Neural progenitor cell (in vitro differentiated cells): ENCODE measurements at regions not wholly inside any gene's neighbourhood (a gene's known extent, or its start where the extent isn't known, plus 50 kb on each side); places are given as distances from the start of the nearest gene placed in this dataset.

ENCODE experiments used
- DNase-seq: peaks from one replicate; pipeline ENCODE4 v3.0.0-alpha.2; 2016; ENCODE audit warnings: low spot score
- H2AFZ ChIP-seq: fragments of 200-600 bp; sonication (generic); replicated peaks from 2 replicates; pipeline ENCODE4 v1.6.1; 2016; ENCODE audit warnings: antibody characterized with exemption
- H3F3A ChIP-seq: fragments of 200-600 bp; sonication (generic); 2 replicates; pipeline ENCODE4 v1.6.1; 2016; ENCODE audit warnings: antibody characterized with exemption, low read depth
- H3K27ac ChIP-seq: fragments of 200-600 bp; sonication (generic); 2 replicates; pipeline ENCODE4 v1.5.1; 2016; ENCODE audit warnings: mild to moderate bottlenecking
- H3K27me3 ChIP-seq: fragments of 200-600 bp; sonication (generic); 2 replicates; pipeline ENCODE4 v1.6.1; 2016; ENCODE audit warnings: mild to moderate bottlenecking, moderate library complexity
- H3K36me3 ChIP-seq: fragments of 200-600 bp; sonication (generic); 2 replicates; pipeline ENCODE4 v1.5.1; 2016
- H3K4me1 ChIP-seq: fragments of 200-600 bp; sonication (generic); 2 replicates; pipeline ENCODE4 v1.6.1; 2016; ENCODE audit warnings: mixed run types
- H3K4me2 ChIP-seq: fragments of 200-600 bp; sonication (generic); 2 replicates; pipeline ENCODE4 v1.6.1; 2016
- H3K4me3 ChIP-seq: fragments of 200-600 bp; sonication (generic); 2 replicates; pipeline ENCODE4 v1.5.1; 2016
- H3K79me2 ChIP-seq: fragments of 200-600 bp; sonication (generic); 2 replicates; pipeline ENCODE4 v1.6.1; 2016; ENCODE audit warnings: low read depth
- H3K9ac ChIP-seq: fragments of 200-600 bp; sonication (generic); 2 replicates; pipeline ENCODE4 v1.6.1; 2016
- H3K9me3 ChIP-seq: fragments of 200-600 bp; sonication (generic); 2 replicates; pipeline ENCODE4 v1.5.1; 2016; ENCODE audit warnings: low read depth
- H4K20me1 ChIP-seq: fragments of 200-600 bp; sonication (generic); 2 replicates; pipeline ENCODE4 v1.6.1; 2016; ENCODE audit warnings: low read depth
- H3K27ac Mint-ChIP-seq: 3 replicates; pipeline ENCODE4 v1.8.0; 2021; ENCODE audit warnings: mixed read lengths
- H3K27me3 Mint-ChIP-seq: 2 replicates; pipeline ENCODE4 v1.8.0; 2022; ENCODE audit warnings: low read depth, mild to moderate bottlenecking, inconsistent platforms, moderate library complexity, mixed read lengths; ENCODE audit not compliant: insufficient read depth
- H3K36me3 Mint-ChIP-seq: 3 replicates; pipeline ENCODE4 v1.8.0; 2021; ENCODE audit warnings: mixed read lengths
- H3K4me1 Mint-ChIP-seq: 3 replicates; pipeline ENCODE4 v1.8.0; 2021; ENCODE audit warnings: mixed read lengths
- H3K4me3 Mint-ChIP-seq: 3 replicates; pipeline ENCODE4 v1.8.0; 2021; ENCODE audit warnings: mild to moderate bottlenecking, moderate library complexity, mixed read lengths
- H3K9me3 Mint-ChIP-seq: 3 replicates; pipeline ENCODE4 v1.8.0; 2020; ENCODE audit warnings: mixed read lengths
- EZH2 ChIP-seq: fragments of 200-600 bp; sonication (generic); IDR thresholded peaks from 2 replicates; pipeline ENCODE4 v1.6.1; 2017; ENCODE audit warnings: antibody characterized with exemption, mild to moderate bottlenecking, moderate library complexity
- EZH2phosphoT487 ChIP-seq: fragments of 200-600 bp; sonication (generic); IDR thresholded peaks from 2 replicates; pipeline ENCODE4 v1.6.1; 2017; ENCODE audit warnings: antibody characterized with exemption
- TF ChIP-seq, protein P1 (sequence below): fragments of 200-600 bp; sonication (generic); IDR thresholded peaks from 2 replicates; pipeline ENCODE4 v1.5.1; 2017; ENCODE audit warnings: antibody characterized with exemption, mild to moderate bottlenecking

DNA sequence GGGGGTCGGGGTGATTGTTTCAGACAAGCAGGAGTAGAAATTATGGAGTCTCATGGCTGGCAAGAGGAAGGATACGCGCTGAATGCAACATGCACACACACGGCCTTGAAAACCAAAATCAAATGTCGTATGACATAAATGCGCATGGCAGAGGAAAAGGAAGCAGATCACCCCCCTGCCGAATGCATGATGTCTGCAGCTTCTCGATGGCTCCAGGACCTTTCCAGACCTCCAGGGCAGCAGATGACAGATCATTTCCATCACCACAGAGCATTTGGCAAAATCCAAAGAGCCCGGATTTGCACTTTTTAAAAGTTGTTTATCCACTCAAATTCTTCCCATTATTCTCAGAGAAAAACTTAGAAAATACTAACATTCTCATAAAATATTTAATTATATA lies 211.7 kb downstream of the NHLRC3 start:
- H3K79me2 ChIP-seq = no peaks in the 10 kb centered on the region
- H3K4me1 Mint-ChIP-seq = peaks cover 8% of the 10 kb centered on the region
- H3K4me2 ChIP-seq = no peak overlapping the region
- no peaks in the 10 kb centered on the region for H3F3A ChIP-seq
- H2AFZ ChIP-seq = no peak overlapping the region
- no peak overlapping the region for H3K9ac ChIP-seq
- H3K9me3 Mint-ChIP-seq = no peaks in the 10 kb centered on the region
- no peaks in the 10 kb centered on the region for H3K4me1 ChIP-seq
- TF ChIP-seq, protein P1, sequence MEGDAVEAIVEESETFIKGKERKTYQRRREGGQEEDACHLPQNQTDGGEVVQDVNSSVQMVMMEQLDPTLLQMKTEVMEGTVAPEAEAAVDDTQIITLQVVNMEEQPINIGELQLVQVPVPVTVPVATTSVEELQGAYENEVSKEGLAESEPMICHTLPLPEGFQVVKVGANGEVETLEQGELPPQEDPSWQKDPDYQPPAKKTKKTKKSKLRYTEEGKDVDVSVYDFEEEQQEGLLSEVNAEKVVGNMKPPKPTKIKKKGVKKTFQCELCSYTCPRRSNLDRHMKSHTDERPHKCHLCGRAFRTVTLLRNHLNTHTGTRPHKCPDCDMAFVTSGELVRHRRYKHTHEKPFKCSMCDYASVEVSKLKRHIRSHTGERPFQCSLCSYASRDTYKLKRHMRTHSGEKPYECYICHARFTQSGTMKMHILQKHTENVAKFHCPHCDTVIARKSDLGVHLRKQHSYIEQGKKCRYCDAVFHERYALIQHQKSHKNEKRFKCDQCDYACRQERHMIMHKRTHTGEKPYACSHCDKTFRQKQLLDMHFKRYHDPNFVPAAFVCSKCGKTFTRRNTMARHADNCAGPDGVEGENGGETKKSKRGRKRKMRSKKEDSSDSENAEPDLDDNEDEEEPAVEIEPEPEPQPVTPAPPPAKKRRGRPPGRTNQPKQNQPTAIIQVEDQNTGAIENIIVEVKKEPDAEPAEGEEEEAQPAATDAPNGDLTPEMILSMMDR = no peak
- TF ChIP-seq EZH2 (no peak), EZH2phosphoT487 (no peak)
- H3K9me3 ChIP-seq = no peaks in the 10 kb centered on the region
- H3K27ac Mint-ChIP-seq = no peak overlapping the region
- no peaks in the 10 kb centered on the region for H3K36me3 Mint-ChIP-seq
- H3K4me3 Mint-ChIP-seq = no peak overlapping the region
- no peak overlapping the region for H3K27ac ChIP-seq
- no peaks in the 10 kb centered on the region for H3K27me3 Mint-ChIP-seq
- no peaks in the 10 kb centered on the region for H3K36me3 ChIP-seq
- H4K20me1 ChIP-seq = no peaks in the 10 kb centered on the region
- DNase-seq = no peak
- H3K27me3 ChIP-seq = no peaks in the 10 kb centered on the region
- no peak overlapping the region for H3K4me3 ChIP-seq

DNA sequence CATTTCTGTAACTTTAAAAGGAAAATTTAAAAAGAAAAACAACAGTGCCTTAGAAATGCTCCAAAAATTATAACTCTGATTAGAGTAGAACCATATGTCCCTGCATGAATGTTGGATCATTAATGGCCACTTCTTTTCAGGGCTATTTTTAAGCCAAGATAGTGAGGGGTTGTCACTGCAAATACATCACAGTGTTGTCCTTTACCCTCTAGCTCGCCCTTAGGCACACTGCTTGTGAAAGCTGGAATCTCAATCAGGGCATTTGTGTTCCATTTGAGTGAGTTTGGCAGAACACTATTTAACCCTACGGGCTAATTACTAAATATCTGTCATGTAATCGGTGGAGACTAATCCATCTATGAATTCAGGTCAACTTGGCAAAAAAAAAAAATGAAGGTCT lies 212.2 kb downstream of the NHLRC3 start:
- Histone ChIP-seq H3K27me3 (no peaks in the 10 kb centered on the region), H3K79me2 (no peaks in the 10 kb centered on the region), H3K4me2 (no peak overlapping the region), H3F3A (no peaks in the 10 kb centered on the region), H3K4me3 (no peak overlapping the region), H3K36me3 (no peaks in the 10 kb centered on the region), H3K4me1 (no peaks in the 10 kb centered on the region), H3K9ac (no peak overlapping the region), H3K9me3 (no peaks in the 10 kb centered on the region), H2AFZ (no peak overlapping the region), H4K20me1 (no peaks in the 10 kb centered on the region), H3K27ac (no peak overlapping the region)
- TF ChIP-seq EZH2 (no peak), EZH2phosphoT487 (no peak)
- TF ChIP-seq, protein P1 = no peak
- Mint-ChIP-seq H3K4me3 (no peak overlapping the region), H3K4me1 (peaks cover 8% of the 10 kb centered on the region), H3K9me3 (peaks cover 1% of the 10 kb centered on the region), H3K36me3 (peaks cover 4% of the 10 kb centered on the region), H3K27me3 (no peaks in the 10 kb centered on the region), H3K27ac (no peak overlapping the region)
- no peak for DNase-seq

DNA sequence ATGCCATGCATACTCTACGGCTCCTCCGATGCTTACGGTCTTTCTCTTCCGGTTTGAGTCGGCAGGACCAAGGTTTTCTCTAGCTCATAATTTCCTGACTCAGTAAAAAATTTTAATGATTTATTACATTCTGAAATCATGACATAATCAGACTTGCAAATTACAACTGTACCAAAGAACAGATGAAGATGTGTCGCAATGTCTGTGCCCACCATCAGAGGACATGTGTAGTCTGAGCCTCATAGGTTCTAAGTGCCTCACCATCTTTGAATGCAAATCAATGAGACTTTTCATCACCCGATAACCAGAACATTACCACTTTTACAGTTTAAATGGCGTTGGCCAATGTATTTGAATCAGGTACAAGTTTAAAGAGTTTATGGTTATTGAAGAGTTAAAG lies 213.1 kb downstream of the NHLRC3 start:
- Histone ChIP-seq H3K4me3 (no peak overlapping the region), H4K20me1 (no peaks in the 10 kb centered on the region), H3K9me3 (no peaks in the 10 kb centered on the region), H2AFZ (no peak overlapping the region), H3F3A (no peaks in the 10 kb centered on the region), H3K9ac (no peak overlapping the region), H3K79me2 (no peaks in the 10 kb centered on the region), H3K27ac (no peak overlapping the region), H3K4me1 (no peaks in the 10 kb centered on the region), H3K27me3 (no peaks in the 10 kb centered on the region), H3K36me3 (no peaks in the 10 kb centered on the region), H3K4me2 (no peak overlapping the region)
- Mint-ChIP-seq H3K27me3 (no peaks in the 10 kb centered on the region), H3K9me3 (peaks cover 2% of the 10 kb centered on the region), H3K36me3 (peaks cover 4% of the 10 kb centered on the region), H3K4me3 (no peak overlapping the region), H3K4me1 (peaks cover 8% of the 10 kb centered on the region), H3K27ac (no peak overlapping the region)
- DNase-seq = no peak
- TF ChIP-seq EZH2phosphoT487 = no peak
- TF ChIP-seq, protein P1 = no peak
- no peak for TF ChIP-seq EZH2

DNA sequence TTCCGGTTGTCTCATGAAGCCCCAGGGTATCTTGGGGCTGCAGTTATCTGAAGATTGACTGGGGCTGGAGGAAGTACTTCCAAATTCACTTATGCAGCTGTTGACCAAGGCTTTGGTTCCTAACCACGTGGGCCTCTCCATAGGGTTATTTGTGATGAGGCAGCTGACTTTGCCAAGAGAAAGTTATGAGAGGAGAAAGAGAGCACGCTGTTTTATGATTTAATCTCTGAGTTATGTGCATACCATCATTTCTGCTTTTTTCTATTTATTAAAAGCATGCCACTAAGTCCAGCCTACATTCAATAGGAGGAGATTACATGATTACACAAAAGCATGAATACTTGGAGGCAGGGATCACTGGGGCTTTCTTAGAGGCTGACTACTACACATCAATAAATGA lies 215.5 kb downstream of the NHLRC3 start:
- DNase-seq = no peak
- no peak overlapping the region for H3K4me2 ChIP-seq
- no peak overlapping the region for H3K9ac ChIP-seq
- TF ChIP-seq EZH2phosphoT487 (no peak), EZH2 (no peak)
- TF ChIP-seq, protein P1 = no peak
- H3K9me3 ChIP-seq = no peaks in the 10 kb centered on the region
- no peaks in the 10 kb centered on the region for H3K27me3 ChIP-seq
- no peaks in the 10 kb centered on the region for H3K36me3 ChIP-seq
- peaks cover 2% of the 10 kb centered on the region for H3K9me3 Mint-ChIP-seq
- no peak overlapping the region for H2AFZ ChIP-seq
- H3K27ac Mint-ChIP-seq = no peak overlapping the region
- H3K36me3 Mint-ChIP-seq = peaks cover 4% of the 10 kb centered on the region
- H3K27me3 Mint-ChIP-seq = no peaks in the 10 kb centered on the region
- no peak overlapping the region for H3K27ac ChIP-seq
- peaks cover 8% of the 10 kb centered on the region for H3K4me1 Mint-ChIP-seq
- no peak overlapping the region for H3K4me3 ChIP-seq
- H3K4me1 ChIP-seq = no peaks in the 10 kb centered on the region
- no peaks in the 10 kb centered on the region for H3F3A ChIP-seq
- H4K20me1 ChIP-seq = no peaks in the 10 kb centered on the region
- H3K79me2 ChIP-seq = no peaks in the 10 kb centered on the region
- H3K4me3 Mint-ChIP-seq = no peak overlapping the region
